Tibial artery (tissue), 4 donors: ENCODE measurements at regions not wholly inside any gene's neighbourhood (a gene's known extent, or its start where the extent isn't known, plus 50 kb on each side); places are given as distances from the start of the nearest gene placed in this dataset.

Experiments used
- DNase-seq, 2 donors: peaks; one replicate each; pipeline ENCODE4 v3.0.0-alpha.2; 2019
- H3K27ac ChIP-seq, 2 donors: fragments of 200-600 bp; sonication (generic) in 1 of 2; 1 replicate in 1 of 2; 2 replicates in 1 of 2; pipeline ENCODE4 v1.5.1; 2018 to 2019; ENCODE audit warnings: mild to moderate bottlenecking in 1 of 2
- H3K27me3 ChIP-seq, 2 donors: fragments of 200-600 bp; sonication (generic) in 1 of 2; one replicate each; pipeline versions ENCODE4 v1.5.1 to v1.6.0; 2016 to 2019
- H3K36me3 ChIP-seq, 3 donors: fragments of 200-600 bp; sonication (generic) in 2 of 3; one replicate each; pipeline ENCODE4 v1.5.1; 2016 to 2019; ENCODE audit warnings: mild to moderate bottlenecking in 2 of 3
- H3K4me1 ChIP-seq, 4 donors: fragments of 200-600 bp; sonication (generic) in 2 of 4; 1 replicate in 3 of 4; 2 replicates in 1 of 4; pipeline ENCODE4 v1.5.1; 2016 to 2019
- H3K4me3 ChIP-seq, 2 donors: fragments of 200-600 bp; sonication (generic) in 1 of 2; 1 replicate in 1 of 2; 2 replicates in 1 of 2; pipeline ENCODE4 v1.5.1; 2018 to 2019; ENCODE audit warnings: mild to moderate bottlenecking in 2 of 2
- H3K9me3 ChIP-seq, 3 donors: fragments of 200-600 bp; sonication (generic) in 1 of 3; one replicate each; pipeline ENCODE4 v1.5.1; 2016 to 2019
- intact Hi-C: fragments of 100-400 bp; cut with DNase I; formaldehyde crosslinking; loops from one replicate; pipeline ENCODE4 v1.15.0; 2023; ENCODE audit warnings: low total_unique reads
- TF ChIP-seq, protein P1 (sequence below), 2 experiments: fragments of 200-600 bp in 1 of 2; fragments of 450-650 bp in 1 of 2; IDR thresholded peaks; one replicate each; pipeline ENCODE4 v1.5.1; 2017 to 2019; ENCODE audit warnings: antibody characterized with exemption in 2 of 2, mild to moderate bottlenecking in 1 of 2, moderate library complexity in 1 of 2

DNA sequence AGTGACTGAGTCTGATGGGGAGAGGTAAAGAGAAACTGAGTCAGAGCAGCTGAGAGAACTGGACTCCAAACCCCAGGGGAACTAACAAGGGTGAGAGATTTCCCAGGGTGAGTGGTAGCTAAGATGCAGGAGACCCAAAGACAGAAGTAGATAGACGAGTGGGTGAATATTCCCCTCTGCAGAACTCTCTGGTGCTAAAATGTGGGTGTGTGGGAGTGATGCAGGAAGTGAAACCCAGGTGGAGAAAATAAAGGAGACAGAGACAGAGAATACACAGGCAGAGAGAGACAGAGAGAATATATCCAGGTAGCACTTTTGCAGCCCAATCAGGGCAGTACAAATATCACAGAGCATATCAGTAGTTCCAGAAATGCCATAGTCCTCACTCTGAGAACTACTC is 212.5 kb upstream of the ZIC3 start:
- H3K9me3 ChIP-seq: no peaks in the 10 kb centered on the region
- no peaks in the 10 kb centered on the region for H3K36me3 ChIP-seq
- no peak overlapping the region for H3K4me3 ChIP-seq
- H3K27ac ChIP-seq: no peak overlapping the region
- H3K27me3 ChIP-seq: no peaks in the 10 kb centered on the region
- intact Hi-C loops: no loop called here
- no peak for DNase-seq
- TF ChIP-seq, protein P1, sequence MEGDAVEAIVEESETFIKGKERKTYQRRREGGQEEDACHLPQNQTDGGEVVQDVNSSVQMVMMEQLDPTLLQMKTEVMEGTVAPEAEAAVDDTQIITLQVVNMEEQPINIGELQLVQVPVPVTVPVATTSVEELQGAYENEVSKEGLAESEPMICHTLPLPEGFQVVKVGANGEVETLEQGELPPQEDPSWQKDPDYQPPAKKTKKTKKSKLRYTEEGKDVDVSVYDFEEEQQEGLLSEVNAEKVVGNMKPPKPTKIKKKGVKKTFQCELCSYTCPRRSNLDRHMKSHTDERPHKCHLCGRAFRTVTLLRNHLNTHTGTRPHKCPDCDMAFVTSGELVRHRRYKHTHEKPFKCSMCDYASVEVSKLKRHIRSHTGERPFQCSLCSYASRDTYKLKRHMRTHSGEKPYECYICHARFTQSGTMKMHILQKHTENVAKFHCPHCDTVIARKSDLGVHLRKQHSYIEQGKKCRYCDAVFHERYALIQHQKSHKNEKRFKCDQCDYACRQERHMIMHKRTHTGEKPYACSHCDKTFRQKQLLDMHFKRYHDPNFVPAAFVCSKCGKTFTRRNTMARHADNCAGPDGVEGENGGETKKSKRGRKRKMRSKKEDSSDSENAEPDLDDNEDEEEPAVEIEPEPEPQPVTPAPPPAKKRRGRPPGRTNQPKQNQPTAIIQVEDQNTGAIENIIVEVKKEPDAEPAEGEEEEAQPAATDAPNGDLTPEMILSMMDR (IDR thresholded peaks at IDR 0.05): no peak
- no peaks in the 10 kb centered on the region for H3K4me1 ChIP-seq

DNA sequence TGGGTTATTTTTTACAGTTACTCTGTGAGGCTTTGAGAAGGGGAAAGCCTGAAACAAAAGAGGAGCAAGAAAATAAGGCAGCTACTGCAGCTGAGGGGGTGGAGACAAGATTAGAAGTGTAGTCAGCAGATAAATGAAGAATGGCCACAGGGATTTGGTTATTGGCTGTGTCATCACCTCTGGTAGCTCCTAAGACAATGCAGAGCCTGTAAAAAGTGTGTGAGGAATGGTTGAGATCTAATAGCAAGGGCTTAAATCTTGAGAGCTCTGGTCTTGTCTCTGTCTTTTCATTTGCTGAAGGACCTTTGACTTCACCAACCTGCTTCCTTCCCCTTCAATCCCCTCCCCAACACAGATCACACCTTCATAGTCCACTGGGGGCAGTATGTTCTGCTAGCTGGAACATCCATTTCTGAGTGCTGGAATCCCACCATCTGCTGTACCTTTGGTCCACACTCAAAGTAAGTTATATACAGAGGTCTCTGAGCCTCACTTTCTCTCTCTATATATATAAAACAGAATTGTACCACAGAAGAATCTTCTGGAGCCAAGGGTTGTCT is 213.7 kb upstream of the ZIC3 start:
- intact Hi-C loops: no loop called here

DNA sequence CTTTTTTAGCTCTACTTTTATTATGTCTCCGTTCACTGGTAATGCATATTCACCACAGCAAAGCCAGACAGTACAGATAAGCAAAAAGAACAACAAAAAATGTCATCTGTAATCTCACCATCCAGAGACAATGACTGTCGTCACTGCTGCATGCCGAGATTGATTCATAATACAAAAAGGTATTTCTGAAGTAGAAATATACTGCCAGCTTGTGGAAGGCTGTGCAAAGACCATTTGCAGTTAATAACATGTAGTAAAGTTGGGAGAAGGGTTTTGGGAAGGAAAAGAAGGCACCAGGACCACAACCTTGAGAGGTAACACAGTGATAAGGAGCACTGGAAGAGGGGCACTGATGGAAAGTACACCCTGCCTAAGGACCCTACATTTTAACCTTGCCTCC is 223.0 kb upstream of the ZIC3 start:
- no peaks in the 10 kb centered on the region for H3K27me3 ChIP-seq
- H3K4me1 ChIP-seq: no peaks in the 10 kb centered on the region
- no peak overlapping the region for H3K4me3 ChIP-seq
- no peak overlapping the region for H3K27ac ChIP-seq
- no peak for DNase-seq
- H3K36me3 ChIP-seq: no peaks in the 10 kb centered on the region
- intact Hi-C loops: no loop called here
- no peaks in the 10 kb centered on the region for H3K9me3 ChIP-seq
- TF ChIP-seq, protein P1 (IDR thresholded peaks at IDR 0.05): no peak

More for the DNA sequence above, 213.7 kb upstream of the ZIC3 start:
- Histone ChIP-seq H3K4me3 (no peak overlapping the region), H3K27ac (no peak overlapping the region), H3K9me3 (no peaks in the 10 kb centered on the region), H3K27me3 (no peaks in the 10 kb centered on the region), H3K36me3 (no peaks in the 10 kb centered on the region), H3K4me1 (no peaks in the 10 kb centered on the region)
- TF ChIP-seq, protein P1 (IDR thresholded peaks at IDR 0.05): no peak
- no peak for DNase-seq

DNA sequence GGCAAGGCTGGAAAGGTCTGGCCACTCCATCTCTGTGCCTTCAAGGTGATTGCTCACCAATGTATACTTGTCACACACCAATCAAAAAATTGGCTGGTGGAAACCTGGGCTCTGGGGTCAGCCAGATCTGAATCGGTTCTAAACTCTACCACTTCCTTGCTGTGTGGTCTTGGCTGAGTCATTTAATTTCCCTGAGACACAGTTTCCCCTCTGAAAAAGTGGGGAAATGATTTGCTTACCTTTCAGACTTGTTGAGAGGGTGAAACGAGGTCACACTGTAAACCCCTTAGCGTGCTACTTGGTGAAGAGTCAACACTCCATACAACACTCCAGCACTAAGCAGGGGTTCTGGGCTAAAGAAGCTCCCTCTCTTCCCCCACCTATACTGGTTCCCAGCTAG is 252.3 kb upstream of the ZIC3 start:
- DNase-seq: no peak
- intact Hi-C loops: no loop called here
- no peak overlapping the region for H3K27ac ChIP-seq
- H3K4me1 ChIP-seq: no peaks in the 10 kb centered on the region
- TF ChIP-seq, protein P1 (IDR thresholded peaks at IDR 0.05): no peak
- no peaks in the 10 kb centered on the region for H3K36me3 ChIP-seq
- H3K27me3 ChIP-seq: no peaks in the 10 kb centered on the region
- H3K9me3 ChIP-seq: no peaks in the 10 kb centered on the region
- no peak overlapping the region for H3K4me3 ChIP-seq

DNA sequence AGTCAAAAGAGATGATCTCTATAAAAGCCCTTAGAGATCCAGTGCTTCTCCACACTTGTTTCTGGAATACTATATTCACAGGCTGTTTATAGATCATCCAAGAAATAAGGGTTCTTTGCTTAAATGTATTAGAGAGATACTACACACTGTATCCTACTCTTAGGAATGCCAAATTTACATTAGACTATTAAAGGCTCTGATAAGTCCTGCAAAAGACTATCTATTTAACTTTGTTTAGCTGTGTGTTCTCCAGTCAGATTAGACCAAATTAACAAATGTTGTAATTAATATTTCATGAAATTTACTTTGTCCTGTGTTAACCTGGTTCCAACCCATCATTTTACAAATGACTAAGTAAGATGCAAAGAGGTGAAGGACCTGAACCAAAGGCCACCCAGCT is 260.5 kb upstream of the ZIC3 start:
- H3K27me3 ChIP-seq: no peaks in the 10 kb centered on the region
- TF ChIP-seq, protein P1 (IDR thresholded peaks at IDR 0.05): no peak
- H3K9me3 ChIP-seq: peaks cover 0 to 3% (median 0%) of the 10 kb centered on the region in 3 donors
- intact Hi-C loops: no loop called here
- no peaks in the 10 kb centered on the region for H3K36me3 ChIP-seq
- no peak overlapping the region for H3K27ac ChIP-seq
- H3K4me1 ChIP-seq: no peaks in the 10 kb centered on the region
- DNase-seq: no peak
- no peak overlapping the region for H3K4me3 ChIP-seq

DNA sequence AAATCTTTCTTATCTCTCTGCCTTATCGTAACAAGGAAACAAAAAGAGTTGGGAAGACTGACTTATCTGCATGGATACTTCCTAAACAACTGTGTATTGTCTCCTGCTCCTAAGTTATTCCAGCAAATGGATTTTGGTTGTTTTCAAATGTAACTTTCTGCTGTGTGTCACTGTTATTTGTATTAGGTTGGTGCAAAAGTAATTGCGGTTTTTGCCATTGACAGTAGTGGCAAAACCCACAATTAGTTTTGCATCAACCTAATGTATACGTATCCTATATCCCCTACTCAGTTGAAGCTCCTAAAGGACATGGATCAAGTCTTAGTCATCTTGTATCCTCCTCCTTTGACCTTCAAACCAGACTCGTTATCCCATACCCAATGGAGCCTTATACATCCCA is 263.4 kb upstream of the GPR101 start:
- intact Hi-C loops: no loop called here
- H3K36me3 ChIP-seq: no peaks in the 10 kb centered on the region
- DNase-seq: no peak
- H3K4me3 ChIP-seq: no peak overlapping the region
- no peak overlapping the region for H3K27ac ChIP-seq
- no peaks in the 10 kb centered on the region for H3K9me3 ChIP-seq
- no peaks in the 10 kb centered on the region for H3K4me1 ChIP-seq
- H3K27me3 ChIP-seq: no peaks in the 10 kb centered on the region
- TF ChIP-seq, protein P1 (IDR thresholded peaks at IDR 0.05): no peak
